C4-2B (cell line): ENCODE measurements at regions not wholly inside any gene's neighbourhood (a gene's known extent, or its start where the extent isn't known, plus 50 kb on each side); places are given as distances from the start of the nearest gene placed in this dataset.

Source experiments
- H3K27ac ChIP-seq: fragments of 450-650 bp; 2 replicates; pipeline ENCODE4 v1.5.1; 2017
- CTCF ChIP-seq: fragments of 450-650 bp; conservative IDR thresholded peaks from 2 replicates; pipeline ENCODE4 v1.5.1; 2017; ENCODE audit warnings: mild to moderate bottlenecking
- ZFX ChIP-seq: fragments of 450-650 bp; IDR thresholded peaks from 2 replicates; pipeline ENCODE4 v1.6.1; 2017

DNA sequence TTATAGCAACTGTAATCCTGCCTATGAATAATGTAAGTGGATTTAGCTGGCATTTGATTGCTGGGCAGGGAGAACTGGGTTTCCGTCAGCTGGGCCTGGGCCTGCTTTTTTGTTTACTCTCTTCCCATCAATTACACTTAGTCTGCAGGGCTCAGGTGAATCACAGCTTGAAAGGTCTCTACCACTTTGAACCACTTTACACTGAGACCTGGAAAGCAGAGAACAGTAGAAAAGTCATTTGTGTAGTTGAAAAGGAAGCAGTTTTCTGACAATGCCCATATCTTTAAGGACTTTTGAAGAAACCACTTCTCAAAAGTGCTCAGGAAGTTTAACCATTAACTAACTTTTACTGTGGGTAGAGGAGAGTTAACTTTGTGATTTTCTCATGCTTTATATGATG, 315.4 kb upstream of the SASH1 start:
- no peak overlapping the region for H3K27ac ChIP-seq
- TF ChIP-seq ZFX (no peak), CTCF (no peak)

DNA sequence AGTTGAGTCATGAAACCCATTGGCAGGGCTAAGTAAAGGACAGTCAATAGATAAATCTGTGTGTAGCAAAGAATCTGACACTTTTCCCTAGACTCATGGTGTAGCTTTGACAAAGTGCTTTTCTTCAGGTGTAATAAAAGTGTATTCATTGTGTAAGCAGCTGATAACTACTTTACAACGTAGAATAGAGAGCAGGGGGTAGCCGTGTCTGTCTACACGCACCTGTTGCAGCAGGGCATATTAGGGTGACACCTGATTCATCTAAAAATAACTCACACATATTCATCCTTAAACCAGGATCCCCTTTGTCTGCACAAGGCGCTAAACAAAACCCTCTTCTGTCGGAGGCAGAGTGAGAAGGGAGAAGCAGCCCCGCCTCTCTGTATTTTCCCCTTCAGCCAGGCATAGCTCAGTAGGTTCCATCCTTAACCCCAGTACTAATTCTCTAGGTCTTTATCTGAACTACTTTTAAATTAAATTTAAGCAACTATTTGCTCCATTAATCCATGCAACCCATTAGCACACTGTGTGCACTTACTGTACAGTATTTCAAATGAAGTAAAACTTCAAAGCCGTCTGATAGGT, 306.7 kb upstream of the SASH1 start:
- H3K27ac ChIP-seq, result no peak overlapping the region
- TF ChIP-seq ZFX, result no peak
- TF ChIP-seq CTCF, result no peak

GRCh38 chr6:148037496-148037895, 305.1 kb upstream of the SASH1 start:
- TF ChIP-seq CTCF, result no peak
- TF ChIP-seq ZFX, result no peak
- no peak overlapping the region for H3K27ac ChIP-seq

DNA sequence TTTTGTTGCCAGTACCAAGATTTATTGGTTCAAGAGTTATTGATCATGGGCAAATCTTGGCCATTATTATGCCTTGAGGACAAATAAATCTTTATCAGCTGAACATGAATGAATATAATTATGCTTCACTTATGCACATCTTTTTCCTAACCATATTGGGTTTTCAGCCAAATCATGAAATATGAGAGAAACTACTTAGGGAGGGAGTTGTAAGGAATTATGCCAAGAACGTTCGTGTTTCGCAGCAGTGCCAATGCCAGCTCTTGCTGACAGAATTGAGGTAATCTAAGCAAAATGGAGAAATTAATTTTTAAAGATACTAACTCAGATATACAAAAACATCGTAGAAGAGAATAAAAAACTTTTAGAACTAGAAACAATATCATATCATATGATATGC, 301.1 kb upstream of the SASH1 start:
- TF ChIP-seq CTCF (no peak), ZFX (no peak)
- no peak overlapping the region for H3K27ac ChIP-seq

DNA sequence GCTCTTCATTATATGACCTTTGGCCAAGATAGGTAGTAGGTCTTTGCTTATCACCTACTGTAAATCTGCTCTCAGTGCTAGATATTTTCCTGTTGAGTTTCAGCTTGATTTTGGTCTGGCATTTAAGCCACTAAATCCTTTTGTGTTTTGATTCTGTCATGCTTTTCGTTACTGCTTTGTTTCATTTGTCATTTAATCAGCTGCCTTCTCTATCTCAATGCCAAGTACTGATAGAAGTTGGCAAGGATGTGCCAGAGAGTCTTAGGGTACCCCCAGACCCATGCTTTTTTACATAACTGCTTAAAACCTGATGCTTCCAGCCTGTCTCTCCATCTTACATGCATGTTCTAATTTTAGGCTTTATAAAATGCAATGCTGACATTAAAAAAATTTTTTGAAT, 300.1 kb upstream of the SASH1 start:
- no peak for TF ChIP-seq ZFX
- TF ChIP-seq CTCF, result no peak
- H3K27ac ChIP-seq, result no peak overlapping the region

- TF ChIP-seq ZFX (no peak), CTCF (no peak)
- H3K27ac ChIP-seq, result no peak overlapping the region
Measured at GRCh38 chr6:148044261-148044751, 298.3 kb upstream of the SASH1 start.

DNA sequence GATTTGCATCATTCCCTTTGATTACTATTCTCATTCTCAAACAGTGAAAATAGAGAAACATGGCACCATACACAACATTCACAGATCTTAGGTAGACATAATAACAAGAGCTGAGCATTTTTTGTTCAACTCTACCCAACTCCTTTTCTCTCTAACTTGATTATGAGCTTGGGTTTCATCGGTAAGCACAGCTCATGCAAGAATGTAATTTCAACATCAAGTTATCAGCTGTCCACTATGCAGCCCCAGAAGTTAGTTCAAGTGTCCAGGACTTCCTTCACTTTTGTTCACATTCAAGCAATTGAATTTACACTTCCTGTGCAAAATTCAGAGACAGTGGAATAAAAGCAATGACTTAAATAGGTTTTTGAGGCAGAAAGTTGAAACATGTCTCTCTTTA, 297.7 kb upstream of the SASH1 start:
- no peak overlapping the region for H3K27ac ChIP-seq
- TF ChIP-seq CTCF (no peak), ZFX (no peak)
